Activated T-helper 9 cell treated with anti-CD3 and anti-CD28 coated beads, Interleukin-2, amount 50 U/mL, for 16 hours (primary cell): ENCODE measurements at regions not wholly inside any gene's neighbourhood (a gene's known extent, or its start where the extent isn't known, plus 50 kb on each side); places are given as distances from the start of the nearest gene placed in this dataset.
"Not testable (repeated sequence)": the region's sequence is repeated elsewhere in the genome, so short reads cannot be mapped to it uniquely, and the experiment has no call there.

ENCODE experiments used
- DNase-seq: peaks from one replicate; pipeline ENCODE4 v3.0.0-alpha.2; 2020; ENCODE audit warnings: low read depth

GRCh38 chr2:118464546-118465265 is 376.4 kb downstream of the INSIG2 start:
- no peak for DNase-seq

GRCh38 chr2:118464046-118464445 is 375.8 kb downstream of the INSIG2 start:
- DNase-seq, result no peak

- DNase-seq, result no peak
These were observed 372.2 kb downstream of the INSIG2 start for GRCh38 chr2:118460425-118460824.

GRCh38 chr2:118459426-118459825 is 371.2 kb downstream of the INSIG2 start:
- DNase-seq, result no peak

GRCh38 chr2:118457951-118458350 is 369.7 kb downstream of the INSIG2 start:
- DNase-seq, result no peak

- no peak for DNase-seq
These were observed 361.1 kb downstream of the INSIG2 start for GRCh38 chr2:118449401-118449800.

GRCh38 chr2:118443596-118443995 is 355.3 kb downstream of the INSIG2 start:
- no peak for DNase-seq

- DNase-seq, result no peak
These were observed 354.8 kb downstream of the INSIG2 start for GRCh38 chr2:118442996-118443553.

GRCh38 chr2:118442046-118442445 is 353.8 kb downstream of the INSIG2 start:
- no peak for DNase-seq

- DNase-seq, result no peak
These were observed 352.3 kb downstream of the INSIG2 start for GRCh38 chr2:118440404-118441098.

GRCh38 chr2:118437501-118437900 is 349.2 kb downstream of the INSIG2 start:
- no peak for DNase-seq

GRCh38 chr2:118431997-118432396 is 343.7 kb downstream of the INSIG2 start:
- DNase-seq, result no peak

- DNase-seq, result no peak
These were observed 343.3 kb downstream of the INSIG2 start for GRCh38 chr2:118431586-118431985.

GRCh38 chr2:118431165-118431517 is 342.9 kb downstream of the INSIG2 start:
- DNase-seq, result no peak

- no peak for DNase-seq
These were observed 342.4 kb downstream of the INSIG2 start for GRCh38 chr2:118430510-118431164.

- DNase-seq, result no peak
These were observed 336.9 kb downstream of the INSIG2 start for GRCh38 chr2:118425191-118425590.

- no peak for DNase-seq
These were observed 335.5 kb downstream of the INSIG2 start for GRCh38 chr2:118423776-118424175.

- no peak for DNase-seq
These were observed 333.4 kb downstream of the INSIG2 start for GRCh38 chr2:118421648-118422047.

- DNase-seq, result no peak
These were observed 329.3 kb downstream of the INSIG2 start for GRCh38 chr2:118417406-118418120.

GRCh38 chr2:118415186-118415585 is 326.9 kb downstream of the INSIG2 start:
- DNase-seq, result not testable (repeated sequence)

GRCh38 chr2:118403658-118404451 is 315.6 kb downstream of the INSIG2 start:
- DNase-seq, result no peak
